DOHH2 (cell line): ENCODE measurements at regions not wholly inside any gene's neighbourhood (a gene's known extent, or its start where the extent isn't known, plus 50 kb on each side); places are given as distances from the start of the nearest gene placed in this dataset.

Source experiments
- H3F3A ChIP-seq: fragments of 200-600 bp; sonication (generic), shearing (Covaris generic); 2 replicates; pipeline ENCODE4 v1.6.0; 2016; ENCODE audit warnings: antibody characterized with exemption, mild to moderate bottlenecking; ENCODE audit not compliant: control insufficient read depth, insufficient read depth
- H3K27ac ChIP-seq: fragments of 200-600 bp; sonication (generic); 2 replicates; pipeline ENCODE4 v1.5.1; 2014; ENCODE audit warnings: low read depth, mild to moderate bottlenecking, low read length, moderate library complexity
- H3K27me3 ChIP-seq: fragments of 200-600 bp; sonication (generic); 2 replicates; pipeline ENCODE4 v1.6.1; 2014; ENCODE audit warnings: mild to moderate bottlenecking, low read length, mixed read lengths; ENCODE audit not compliant: control insufficient read depth
- H3K36me3 ChIP-seq: fragments of 200-600 bp; sonication (generic); 2 replicates; pipeline ENCODE4 v1.6.1; 2014; ENCODE audit warnings: mild to moderate bottlenecking, low read length, moderate library complexity, mixed read lengths; ENCODE audit not compliant: control insufficient read depth
- H3K4me1 ChIP-seq: fragments of 200-600 bp; sonication (generic); 2 replicates; pipeline ENCODE4 v1.6.1; 2014; ENCODE audit warnings: mild to moderate bottlenecking, low read length, mixed read lengths; ENCODE audit not compliant: control insufficient read depth
- H3K4me2 ChIP-seq: fragments of 200-600 bp; sonication (generic); 2 replicates; pipeline ENCODE4 v1.6.0; 2014; ENCODE audit warnings: mild to moderate bottlenecking, low read length, moderate library complexity
- H3K4me3 ChIP-seq: fragments of 200-600 bp; sonication (generic); 2 replicates; pipeline ENCODE4 v1.5.1; 2014; ENCODE audit warnings: mild to moderate bottlenecking, low read length, mixed read lengths
- H3K79me2 ChIP-seq: fragments of 200-600 bp; sonication (generic); 2 replicates; pipeline ENCODE4 v1.6.1; 2014; ENCODE audit warnings: mild to moderate bottlenecking, low read length, mixed read lengths; ENCODE audit not compliant: control insufficient read depth
- H3K9me2 ChIP-seq: fragments of 200-600 bp; sonication (generic); replicated peaks from 2 replicates; pipeline ENCODE4 v1.6.1; 2014; ENCODE audit warnings: mild to moderate bottlenecking, low read length, mixed read lengths; ENCODE audit not compliant: control insufficient read depth
- H3K9me3 ChIP-seq: fragments of 200-600 bp; sonication (generic); 2 replicates; pipeline ENCODE4 v1.6.1; 2014; ENCODE audit warnings: antibody characterized with exemption, low read length, mixed read lengths; ENCODE audit not compliant: control insufficient read depth, insufficient read depth
- H4K20me1 ChIP-seq: fragments of 200-600 bp; sonication (generic); 2 replicates; pipeline ENCODE4 v1.6.0; 2014; ENCODE audit warnings: low read depth, mild to moderate bottlenecking, antibody characterized with exemption, low read length, moderate library complexity; ENCODE audit not compliant: control insufficient read depth, insufficient read depth
- EZH2phosphoT487 ChIP-seq: fragments of 200-600 bp; sonication (generic); IDR thresholded peaks from 2 replicates; pipeline ENCODE4 v1.6.1; 2017; ENCODE audit warnings: borderline replicate concordance, mild to moderate bottlenecking, antibody characterized with exemption, low read length, moderate library complexity, mixed read lengths
- TF ChIP-seq, protein P1 (sequence below): fragments of 200-600 bp; sonication (generic); IDR thresholded peaks from one replicate; pipeline ENCODE4 v1.5.1; 2014; ENCODE audit warnings: antibody characterized with exemption, mild to moderate bottlenecking, low read depth, low read length; ENCODE audit not compliant: poor library complexity, severe bottlenecking

DNA sequence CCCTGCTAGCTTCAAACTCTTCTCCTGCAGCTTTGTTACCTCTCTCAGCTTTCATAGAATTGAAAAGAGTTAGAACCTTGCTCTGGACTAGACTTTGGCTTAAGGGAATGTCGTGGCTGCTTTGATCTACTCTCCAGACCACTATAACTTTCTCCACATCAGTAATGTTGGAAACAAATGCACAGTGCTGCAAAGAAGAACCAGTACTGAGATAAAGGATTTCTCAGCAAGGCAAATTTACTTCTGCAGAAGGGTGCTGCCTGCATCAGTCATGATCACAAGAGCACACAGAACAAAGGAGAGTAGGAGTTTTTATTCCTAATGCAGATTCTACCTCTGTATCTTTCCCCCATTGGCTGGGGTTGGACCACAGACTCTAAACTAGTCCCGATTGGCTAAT is 621.6 kb upstream of the CHRM3 start:
- H3K27ac ChIP-seq: no peak overlapping the region
- no peak overlapping the region for H3K4me3 ChIP-seq
- no peaks in the 10 kb centered on the region for H4K20me1 ChIP-seq
- no peaks in the 10 kb centered on the region for H3F3A ChIP-seq
- no peaks in the 10 kb centered on the region for H3K4me1 ChIP-seq
- no peaks in the 10 kb centered on the region for H3K9me2 ChIP-seq
- no peaks in the 10 kb centered on the region for H3K79me2 ChIP-seq
- TF ChIP-seq, protein P1, sequence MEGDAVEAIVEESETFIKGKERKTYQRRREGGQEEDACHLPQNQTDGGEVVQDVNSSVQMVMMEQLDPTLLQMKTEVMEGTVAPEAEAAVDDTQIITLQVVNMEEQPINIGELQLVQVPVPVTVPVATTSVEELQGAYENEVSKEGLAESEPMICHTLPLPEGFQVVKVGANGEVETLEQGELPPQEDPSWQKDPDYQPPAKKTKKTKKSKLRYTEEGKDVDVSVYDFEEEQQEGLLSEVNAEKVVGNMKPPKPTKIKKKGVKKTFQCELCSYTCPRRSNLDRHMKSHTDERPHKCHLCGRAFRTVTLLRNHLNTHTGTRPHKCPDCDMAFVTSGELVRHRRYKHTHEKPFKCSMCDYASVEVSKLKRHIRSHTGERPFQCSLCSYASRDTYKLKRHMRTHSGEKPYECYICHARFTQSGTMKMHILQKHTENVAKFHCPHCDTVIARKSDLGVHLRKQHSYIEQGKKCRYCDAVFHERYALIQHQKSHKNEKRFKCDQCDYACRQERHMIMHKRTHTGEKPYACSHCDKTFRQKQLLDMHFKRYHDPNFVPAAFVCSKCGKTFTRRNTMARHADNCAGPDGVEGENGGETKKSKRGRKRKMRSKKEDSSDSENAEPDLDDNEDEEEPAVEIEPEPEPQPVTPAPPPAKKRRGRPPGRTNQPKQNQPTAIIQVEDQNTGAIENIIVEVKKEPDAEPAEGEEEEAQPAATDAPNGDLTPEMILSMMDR: no peak
- TF ChIP-seq EZH2phosphoT487: no peak
- H3K9me3 ChIP-seq: peaks cover 6% of the 10 kb centered on the region; the same call in 1 of the 2 replicates
- no peak overlapping the region for H3K4me2 ChIP-seq
- H3K36me3 ChIP-seq: no peaks in the 10 kb centered on the region
- no peaks in the 10 kb centered on the region for H3K27me3 ChIP-seq

GRCh38 chr1:238753252-238753651 is 633.1 kb upstream of the CHRM3 start:
- Histone ChIP-seq H3K4me3 (no peak overlapping the region), H3K9me3 (no peaks in the 10 kb centered on the region), H3K27me3 (no peaks in the 10 kb centered on the region), H4K20me1 (no peaks in the 10 kb centered on the region), H3F3A (no peaks in the 10 kb centered on the region), H3K4me2 (no peak overlapping the region), H3K27ac (no peak overlapping the region), H3K36me3 (no peaks in the 10 kb centered on the region), H3K4me1 (no peaks in the 10 kb centered on the region), H3K9me2 (no peaks in the 10 kb centered on the region), H3K79me2 (no peaks in the 10 kb centered on the region)
- TF ChIP-seq, protein P1: no peak
- no peak for TF ChIP-seq EZH2phosphoT487

GRCh38 chr1:238752327-238752726 is 634.0 kb upstream of the CHRM3 start:
- no peaks in the 10 kb centered on the region for H3K27me3 ChIP-seq
- H3K4me1 ChIP-seq: no peaks in the 10 kb centered on the region
- H4K20me1 ChIP-seq: no peaks in the 10 kb centered on the region
- H3K79me2 ChIP-seq: no peaks in the 10 kb centered on the region
- TF ChIP-seq, protein P1: no peak
- no peak for TF ChIP-seq EZH2phosphoT487
- H3K4me3 ChIP-seq: no peak overlapping the region
- no peak overlapping the region for H3K4me2 ChIP-seq
- no peak overlapping the region for H3K27ac ChIP-seq
- no peaks in the 10 kb centered on the region for H3K9me3 ChIP-seq
- H3F3A ChIP-seq: no peaks in the 10 kb centered on the region
- no peaks in the 10 kb centered on the region for H3K9me2 ChIP-seq
- H3K36me3 ChIP-seq: no peaks in the 10 kb centered on the region

GRCh38 chr1:238745069-238745468 is 641.3 kb upstream of the CHRM3 start:
- no peaks in the 10 kb centered on the region for H3K79me2 ChIP-seq
- peaks cover 7% of the 10 kb centered on the region; the same call in 1 of the 2 replicates for H3K9me3 ChIP-seq
- H3K27ac ChIP-seq: no peak overlapping the region
- no peaks in the 10 kb centered on the region for H4K20me1 ChIP-seq
- H3K4me1 ChIP-seq: no peaks in the 10 kb centered on the region
- no peak overlapping the region for H3K4me2 ChIP-seq
- no peaks in the 10 kb centered on the region for H3K36me3 ChIP-seq
- no peaks in the 10 kb centered on the region for H3K27me3 ChIP-seq
- H3K4me3 ChIP-seq: no peak overlapping the region
- H3K9me2 ChIP-seq: no peaks in the 10 kb centered on the region
- H3F3A ChIP-seq: no peaks in the 10 kb centered on the region
- TF ChIP-seq, protein P1: no peak
- TF ChIP-seq EZH2phosphoT487: no peak
